ENCODE measurements at regions not wholly inside any gene's neighbourhood (a gene's known extent, or its start where the extent isn't known, plus 50 kb on each side); places are given as distances from the start of the nearest gene placed in this dataset.

GRCh38 chr3:135801018-135801417 lies 164.5 kb upstream of the PPP2R3A start:
- intact Hi-C loops (cut with micrococcal nuclease): no loop called here
- no peak overlapping the region for H3K4me3 Mint-ChIP-seq
- no peak overlapping the region for H3K27ac ChIP-seq (ENCODE audit: low read depth, low read length)
- ChIA-PET CTCF (no interaction called here), POLR2A (no interaction called here)
- no peaks in the 10 kb centered on the region for H3K27me3 ChIP-seq (ENCODE audit: control insufficient read depth in 2 of 2, insufficient read depth in 2 of 2, low read length in 2 of 2)
- no peak for ATAC-seq
- no peak overlapping the region for H3K4me3 ChIP-seq (ENCODE audit: low read length)
- H3K27ac Mint-ChIP-seq: no peak overlapping the region
- no peaks in the 10 kb centered on the region for H3K36me3 Mint-ChIP-seq
- H3K4me1 ChIP-seq (ENCODE audit: control insufficient read depth in 2 of 2, insufficient read depth in 2 of 2, low read length in 2 of 2): no peaks in the 10 kb centered on the region
- no peak for DNase-seq
- H3K4me1 Mint-ChIP-seq: no peaks in the 10 kb centered on the region
- peaks cover 0 to 6% (median 0%) of the 10 kb centered on the region in 11 donors for H3K9me3 Mint-ChIP-seq
- H3K36me3 ChIP-seq (ENCODE audit: control insufficient read depth in 2 of 3, insufficient read depth in 3 of 3, low read length in 3 of 3): no peaks in the 10 kb centered on the region
- H3K27me3 Mint-ChIP-seq: peaks cover 0 to 5% (median 0%) of the 10 kb centered on the region in 5 donors
- H3K9me3 ChIP-seq (ENCODE audit: control insufficient read depth in 2 of 3, low read length in 3 of 3): no peaks in the 10 kb centered on the region

DNA sequence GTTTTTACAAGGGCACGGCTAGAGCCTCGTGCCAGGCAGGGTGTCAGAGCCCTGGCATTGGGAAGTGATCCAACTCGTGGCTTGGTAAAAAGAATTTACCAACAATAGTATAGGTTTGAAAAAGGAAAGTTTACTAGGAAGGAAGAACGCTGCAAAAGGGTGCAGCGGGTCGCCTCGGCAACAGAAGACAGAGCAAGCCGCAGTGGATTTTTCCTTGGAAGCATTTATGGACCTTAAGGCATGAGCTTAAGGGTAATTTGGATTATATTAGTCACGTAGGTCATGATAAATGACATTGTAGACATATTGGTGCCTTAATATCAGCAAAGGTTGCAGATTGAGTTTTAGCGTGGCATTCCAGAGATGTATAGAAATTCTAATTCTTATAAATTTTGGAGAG lies 163.4 kb upstream of the PPP2R3A start:
- Histone ChIP-seq H3K36me3 (ENCODE audit: control insufficient read depth in 2 of 3, insufficient read depth in 3 of 3, low read length in 3 of 3) (no peaks in the 10 kb centered on the region), H3K27me3 (ENCODE audit: control insufficient read depth in 2 of 2, insufficient read depth in 2 of 2, low read length in 2 of 2) (no peaks in the 10 kb centered on the region), H3K4me3 (ENCODE audit: low read length) (no peak overlapping the region), H3K9me3 (ENCODE audit: control insufficient read depth in 2 of 3, low read length in 3 of 3) (no peaks in the 10 kb centered on the region), H3K4me1 (ENCODE audit: control insufficient read depth in 2 of 2, insufficient read depth in 2 of 2, low read length in 2 of 2) (no peaks in the 10 kb centered on the region), H3K27ac (ENCODE audit: low read depth, low read length) (no peak overlapping the region)
- peaks cover 0 to 3% (median 0%) of the 10 kb centered on the region in 11 donors for H3K9me3 Mint-ChIP-seq
- POLR2A ChIA-PET: no interaction called here
- no peak overlapping the region for H3K27ac Mint-ChIP-seq
- DNase-seq (no peak), ATAC-seq (no peak)
- H3K36me3 Mint-ChIP-seq: no peaks in the 10 kb centered on the region
- no peak overlapping the region for H3K4me3 Mint-ChIP-seq
- H3K27me3 Mint-ChIP-seq: peaks cover 0 to 5% (median 0%) of the 10 kb centered on the region in 5 donors
- no peaks in the 10 kb centered on the region for H3K4me1 Mint-ChIP-seq
- CTCF ChIA-PET: no interaction called here
- intact Hi-C loops (cut with micrococcal nuclease): no loop called here

DNA sequence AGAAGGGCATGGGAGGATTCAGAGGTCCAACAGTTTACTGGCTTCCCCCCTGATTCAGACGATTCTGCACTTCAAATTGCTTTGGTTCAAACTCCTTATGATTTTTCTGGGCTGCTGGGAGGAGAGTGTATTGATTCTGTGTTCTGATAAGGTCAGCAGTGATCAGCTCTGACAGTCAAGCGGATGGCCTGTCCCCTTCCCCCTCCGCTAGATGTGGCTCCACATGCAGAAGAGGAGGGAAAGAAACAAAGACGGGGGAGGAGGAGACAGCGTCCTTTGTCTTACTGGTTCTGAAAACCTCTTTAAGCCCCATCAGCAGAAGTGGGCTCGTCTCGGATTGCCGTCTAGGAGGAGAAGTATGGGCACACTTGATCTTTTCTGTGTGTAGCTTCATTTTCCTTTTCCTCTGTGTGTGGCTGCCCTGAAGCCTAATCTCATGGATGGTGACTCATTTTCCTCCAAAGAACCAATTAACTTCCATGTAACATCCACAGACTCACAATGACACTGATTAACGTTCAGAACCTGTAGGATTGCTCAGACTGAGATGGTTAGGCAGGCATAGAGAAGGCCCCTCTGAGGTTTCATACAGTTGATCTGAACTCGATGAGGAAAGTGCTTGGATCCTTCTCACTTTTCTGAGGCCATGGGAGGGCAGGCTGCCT lies 162.4 kb upstream of the PPP2R3A start:
- POLR2A ChIA-PET: no interaction called here
- H3K36me3 Mint-ChIP-seq: no peaks in the 10 kb centered on the region
- Histone ChIP-seq H3K4me1 (ENCODE audit: control insufficient read depth in 2 of 2, insufficient read depth in 2 of 2, low read length in 2 of 2) (no peaks in the 10 kb centered on the region), H3K4me3 (ENCODE audit: low read length) (no peak overlapping the region), H3K27me3 (ENCODE audit: control insufficient read depth in 2 of 2, insufficient read depth in 2 of 2, low read length in 2 of 2) (no peaks in the 10 kb centered on the region), H3K9me3 (ENCODE audit: control insufficient read depth in 2 of 3, low read length in 3 of 3) (no peaks in the 10 kb centered on the region), H3K27ac (ENCODE audit: low read depth, low read length) (no peak overlapping the region), H3K36me3 (ENCODE audit: control insufficient read depth in 2 of 3, insufficient read depth in 3 of 3, low read length in 3 of 3) (no peaks in the 10 kb centered on the region)
- no peak for ATAC-seq
- no peak for DNase-seq
- intact Hi-C loops (cut with micrococcal nuclease): no loop called here
- H3K9me3 Mint-ChIP-seq: peaks cover 0 to 3% (median 0%) of the 10 kb centered on the region in 11 donors
- CTCF ChIA-PET: no interaction called here
- no peak overlapping the region for H3K27ac Mint-ChIP-seq
- H3K27me3 Mint-ChIP-seq: peaks cover 0 to 6% (median 0%) of the 10 kb centered on the region in 5 donors
- no peaks in the 10 kb centered on the region for H3K4me1 Mint-ChIP-seq
- no peak overlapping the region for H3K4me3 Mint-ChIP-seq

DNA sequence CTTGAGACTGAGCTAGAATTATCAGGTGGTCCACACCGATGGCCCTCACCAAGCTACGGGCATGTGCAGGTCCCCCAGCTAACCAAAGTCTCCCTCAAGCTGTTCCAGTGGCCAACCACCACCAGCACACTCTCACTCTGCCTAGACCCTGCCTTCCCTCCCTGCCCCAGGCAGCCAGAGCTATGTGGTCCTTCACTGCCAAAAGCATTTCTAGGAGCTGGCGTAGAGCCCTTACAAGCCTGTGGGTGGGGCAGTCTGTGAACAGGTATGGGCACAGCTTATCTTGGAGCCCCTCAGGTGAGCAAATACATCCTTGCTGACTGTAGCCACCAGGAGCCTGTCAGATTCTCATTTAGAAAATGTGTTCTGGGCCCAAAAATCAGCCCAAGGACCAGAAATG lies 159.8 kb upstream of the PPP2R3A start:
- Mint-ChIP-seq H3K27me3 (peaks cover 0 to 29% (median 2%) of the 10 kb centered on the region in 5 donors), H3K4me3 (no peak overlapping the region), H3K36me3 (no peaks in the 10 kb centered on the region), H3K27ac (no peak overlapping the region), H3K9me3 (peaks cover 0 to 9% (median 0%) of the 10 kb centered on the region in 11 donors), H3K4me1 (no peaks in the 10 kb centered on the region)
- no peak for DNase-seq
- ATAC-seq: no peak
- H3K4me3 ChIP-seq (ENCODE audit: low read length): no peak overlapping the region
- ChIA-PET POLR2A (no interaction called here), CTCF (interaction anchor here (0.6 kb wide), 1 partner anchor 211 kb away, joined by 3 read pairs; no protein-coding TSS in a partner anchor)
- no peaks in the 10 kb centered on the region for H3K27me3 ChIP-seq (ENCODE audit: control insufficient read depth in 2 of 2, insufficient read depth in 2 of 2, low read length in 2 of 2)
- H3K4me1 ChIP-seq (ENCODE audit: control insufficient read depth in 2 of 2, insufficient read depth in 2 of 2, low read length in 2 of 2): no peaks in the 10 kb centered on the region
- intact Hi-C loops (cut with micrococcal nuclease): no loop called here
- no peaks in the 10 kb centered on the region for H3K9me3 ChIP-seq (ENCODE audit: control insufficient read depth in 2 of 3, low read length in 3 of 3)
- no peaks in the 10 kb centered on the region for H3K36me3 ChIP-seq (ENCODE audit: control insufficient read depth in 2 of 3, insufficient read depth in 3 of 3, low read length in 3 of 3)
- no peak overlapping the region for H3K27ac ChIP-seq (ENCODE audit: low read depth, low read length)

DNA sequence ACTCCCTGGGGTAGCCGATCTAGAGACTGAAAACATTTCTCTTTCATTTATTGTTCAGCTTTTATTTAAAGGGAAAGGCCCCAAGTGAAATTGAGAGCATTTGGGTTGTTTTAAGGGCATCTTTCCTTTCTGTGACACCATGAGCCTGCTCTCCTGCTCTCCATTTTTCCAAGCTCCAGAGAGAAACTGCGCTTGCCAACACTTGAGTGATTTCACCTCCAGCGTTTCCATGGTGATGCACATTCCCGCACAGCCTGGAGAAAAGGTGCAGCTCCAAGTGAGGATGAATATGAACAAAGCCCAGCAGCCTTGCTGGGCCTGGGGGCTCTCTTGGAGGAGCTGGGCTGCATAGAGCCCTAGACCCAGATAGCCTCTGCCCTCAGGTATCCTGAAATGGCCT lies 159.2 kb upstream of the PPP2R3A start:
- Mint-ChIP-seq H3K27me3 (peaks cover 0 to 30% (median 0%) of the 10 kb centered on the region in 5 donors), H3K9me3 (peaks cover 0 to 13% (median 0%) of the 10 kb centered on the region in 11 donors), H3K4me1 (no peaks in the 10 kb centered on the region), H3K36me3 (no peaks in the 10 kb centered on the region), H3K4me3 (no peak overlapping the region), H3K27ac (no peak overlapping the region)
- Histone ChIP-seq H3K4me1 (ENCODE audit: control insufficient read depth in 2 of 2, insufficient read depth in 2 of 2, low read length in 2 of 2) (no peaks in the 10 kb centered on the region), H3K27ac (ENCODE audit: low read depth, low read length) (no peak overlapping the region), H3K9me3 (ENCODE audit: control insufficient read depth in 2 of 3, low read length in 3 of 3) (no peaks in the 10 kb centered on the region), H3K27me3 (ENCODE audit: control insufficient read depth in 2 of 2, insufficient read depth in 2 of 2, low read length in 2 of 2) (no peaks in the 10 kb centered on the region), H3K36me3 (ENCODE audit: control insufficient read depth in 2 of 3, insufficient read depth in 3 of 3, low read length in 3 of 3) (no peaks in the 10 kb centered on the region), H3K4me3 (ENCODE audit: low read length) (no peak overlapping the region)
- ATAC-seq: no peak
- CTCF ChIA-PET: interaction anchor here (0.6 kb wide), 1 partner anchor 211 kb away, joined by 3 read pairs; no protein-coding TSS in a partner anchor
- intact Hi-C loops (cut with micrococcal nuclease): no loop called here
- POLR2A ChIA-PET: no interaction called here
- no peak for DNase-seq

- Mint-ChIP-seq H3K4me1 (no peaks in the 10 kb centered on the region), H3K27me3 (peaks cover 0 to 32% (median 3%) of the 10 kb centered on the region in 5 donors), H3K27ac (no peak overlapping the region), H3K9me3 (peaks cover 0 to 13% (median 0%) of the 10 kb centered on the region in 11 donors), H3K36me3 (no peaks in the 10 kb centered on the region), H3K4me3 (no peak overlapping the region)
- intact Hi-C loops (cut with micrococcal nuclease): no loop called here
- no peak overlapping the region for H3K27ac ChIP-seq (ENCODE audit: low read depth, low read length)
- H3K4me1 ChIP-seq (ENCODE audit: control insufficient read depth in 2 of 2, insufficient read depth in 2 of 2, low read length in 2 of 2): no peaks in the 10 kb centered on the region
- no peak for ATAC-seq
- no peaks in the 10 kb centered on the region for H3K27me3 ChIP-seq (ENCODE audit: control insufficient read depth in 2 of 2, insufficient read depth in 2 of 2, low read length in 2 of 2)
- H3K4me3 ChIP-seq (ENCODE audit: low read length): no peak overlapping the region
- no peak for DNase-seq
- H3K9me3 ChIP-seq (ENCODE audit: control insufficient read depth in 2 of 3, low read length in 3 of 3): no peaks in the 10 kb centered on the region
- ChIA-PET POLR2A (no interaction called here), CTCF (no interaction called here)
- H3K36me3 ChIP-seq (ENCODE audit: control insufficient read depth in 2 of 3, insufficient read depth in 3 of 3, low read length in 3 of 3): no peaks in the 10 kb centered on the region
Measured at GRCh38 chr3:135807879-135808278, 157.6 kb upstream of the PPP2R3A start.

GRCh38 chr3:135809021-135809634 lies 156.4 kb upstream of the PPP2R3A start:
- H3K4me3 ChIP-seq (ENCODE audit: low read length): no peak overlapping the region
- ChIA-PET CTCF (no interaction called here), POLR2A (no interaction called here)
- intact Hi-C loops (cut with micrococcal nuclease): no loop called here
- Mint-ChIP-seq H3K27ac (no peak overlapping the region), H3K27me3 (peaks cover 0 to 32% (median 3%) of the 10 kb centered on the region in 5 donors), H3K4me3 (no peak overlapping the region), H3K9me3 (peaks cover 0 to 13% (median 0%) of the 10 kb centered on the region in 11 donors), H3K36me3 (no peaks in the 10 kb centered on the region), H3K4me1 (no peaks in the 10 kb centered on the region)
- no peaks in the 10 kb centered on the region for H3K36me3 ChIP-seq (ENCODE audit: control insufficient read depth in 2 of 3, insufficient read depth in 3 of 3, low read length in 3 of 3)
- H3K9me3 ChIP-seq (ENCODE audit: control insufficient read depth in 2 of 3, low read length in 3 of 3): no peaks in the 10 kb centered on the region
- no peaks in the 10 kb centered on the region for H3K4me1 ChIP-seq (ENCODE audit: control insufficient read depth in 2 of 2, insufficient read depth in 2 of 2, low read length in 2 of 2)
- H3K27ac ChIP-seq (ENCODE audit: low read depth, low read length): no peak overlapping the region
- no peak for ATAC-seq
- DNase-seq: no peak
- H3K27me3 ChIP-seq (ENCODE audit: control insufficient read depth in 2 of 2, insufficient read depth in 2 of 2, low read length in 2 of 2): no peaks in the 10 kb centered on the region

Measured in naive thymus-derived CD4-positive, alpha-beta T cell (primary cell).